Caco-2 (cell line): ENCODE measurements at regions not wholly inside any gene's neighbourhood (a gene's known extent, or its start where the extent isn't known, plus 50 kb on each side); places are given as distances from the start of the nearest gene placed in this dataset.
A peak's percentile ranks its signal among the peaks of the same experiment; 100 is the strongest.

Experiments used
- BruUV-seq: library from RNA; stranded (reverse); fragments of 400-500 nt; replicated peaks from 2 replicates; lab custom pipeline; 2021; lab: Mats Ljungman, UMichigan
- CTCF ChIA-PET: fragments of 300-600 bp; sonication (Branson Sonifier 250); formaldehyde crosslinking; loops from one replicate; lab custom pipeline; 2022; ENCODE audit warnings: antibody characterized with exemption; lab: Charles Lee
- POLR2A ChIA-PET: fragments of 300-600 bp; sonication (Branson Sonifier 250); formaldehyde crosslinking; loops from one replicate; lab custom pipeline; 2022; ENCODE audit warnings: antibody characterized with exemption; lab: Charles Lee
- DNase-seq, 2 experiments: peaks; one replicate each; pipeline versions ENCODE4 v3.0.0 to v3.0.0-alpha.2; 2020 to 2022
- H3K27me3 ChIP-seq: replicated peaks from 2 replicates; pipeline ENCODE4 v1.6.0; 2011; ENCODE audit warnings: low read length; ENCODE audit not compliant: control insufficient read depth, insufficient read depth
- H3K36me3 ChIP-seq: 2 replicates; pipeline ENCODE4 v1.5.1; 2011; ENCODE audit warnings: low read length; ENCODE audit not compliant: control insufficient read depth, insufficient read depth
- H3K4me1 ChIP-seq: fragments of 250-450 bp; sonication (Bioruptor Pico); 2 replicates; pipeline ENCODE4 v1.5.1; 2020; ENCODE audit warnings: mild to moderate bottlenecking
- H3K4me3 ChIP-seq: 2 replicates; pipeline ENCODE4 v1.5.1; 2011; ENCODE audit warnings: low read depth, mild to moderate bottlenecking, control low read depth, low read length
- H3K9me3 ChIP-seq: fragments of 250-450 bp; sonication (Bioruptor Pico); 2 replicates; pipeline ENCODE4 v1.5.1; 2020; ENCODE audit warnings: mild to moderate bottlenecking, moderate library complexity
- H3K27ac Mint-ChIP-seq: one replicate; pipeline ENCODE4 v1.8.0; 2022; ENCODE audit warnings: mixed read lengths; ENCODE audit not compliant: unreplicated experiment
- H3K27me3 Mint-ChIP-seq: one replicate; pipeline ENCODE4 v1.8.0; 2022; ENCODE audit warnings: mixed read lengths; ENCODE audit not compliant: insufficient read depth, unreplicated experiment
- H3K36me3 Mint-ChIP-seq: one replicate; pipeline ENCODE4 v1.8.0; 2022; ENCODE audit warnings: mild to moderate bottlenecking, mixed read lengths; ENCODE audit not compliant: insufficient read depth, unreplicated experiment
- H3K4me1 Mint-ChIP-seq: one replicate; pipeline ENCODE4 v1.8.0; 2022; ENCODE audit warnings: low read depth, mixed read lengths; ENCODE audit not compliant: unreplicated experiment
- H3K4me3 Mint-ChIP-seq: one replicate; pipeline ENCODE4 v1.8.0; 2022; ENCODE audit warnings: mild to moderate bottlenecking, moderate library complexity, mixed read lengths; ENCODE audit not compliant: unreplicated experiment
- H3K9me3 Mint-ChIP-seq: one replicate; pipeline ENCODE4 v1.8.0; 2022; ENCODE audit warnings: mixed read lengths; ENCODE audit not compliant: unreplicated experiment
- CTCF ChIP-seq, 2 experiments: fragments of 200-600 bp in 1 of 2; IDR thresholded peaks; 1 replicate in 1 of 2; 2 replicates in 1 of 2; pipeline versions ENCODE4 v1.5.1 to v1.8.0; 2011 to 2022; ENCODE audit warnings: antibody characterized with exemption in 1 of 2, control low read depth in 1 of 2, inconsistent platforms in 1 of 2, low read depth in 1 of 2, low read length in 1 of 2, mild to moderate bottlenecking in 1 of 2, moderate library complexity in 1 of 2; ENCODE audit not compliant: insufficient read depth in 1 of 2, severe bottlenecking in 1 of 2, unreplicated experiment in 1 of 2
- intact Hi-C: fragments of 100-400 bp; cut with micrococcal nuclease; formaldehyde crosslinking; loops from one replicate; pipeline ENCODE4 v1.10.0; 2022; ENCODE audit not compliant: unreplicated experiment

- Mint-ChIP-seq H3K9me3 (no peaks in the 10 kb centered on the region), H3K4me3 (no peak overlapping the region), H3K27me3 (no peaks in the 10 kb centered on the region), H3K4me1 (peaks cover 9% of the 10 kb centered on the region), H3K27ac (no peak overlapping the region), H3K36me3 (no peaks in the 10 kb centered on the region)
- intact Hi-C loops: loop anchor here (10.0 kb wide), 1 partner anchor 48 kb away; no protein-coding TSS in a partner anchor
- Histone ChIP-seq H3K4me1 (peaks cover 5% of the 10 kb centered on the region; the same call in 1 of the 2 replicates), H3K9me3 (no peaks in the 10 kb centered on the region), H3K4me3 (no peak overlapping the region), H3K27me3 (no peaks in the 10 kb centered on the region), H3K36me3 (no peaks in the 10 kb centered on the region)
- no peak for TF ChIP-seq CTCF (IDR thresholded peaks at IDR 0.05; ENCODE audit: insufficient read depth in 1 of 2, low read depth in 1 of 2, low read length in 1 of 2, severe bottlenecking in 1 of 2, unreplicated experiment in 1 of 2)
- ChIA-PET POLR2A (interaction anchor here (0.6 to 1.2 kb wide), 3 partner anchors 20 to 823 kb away, joined by 3 to 6 read pairs (median 4); partner anchors contain the start of gene NAMPT), CTCF (no interaction called here)
- BruUV-seq: no TSS peak
- peak in 1 of 2 experiments; percentile 17 for DNase-seq
Observed at GRCh38 chr7:106196460-106197021, 84.4 kb upstream of the SYPL1 start.

GRCh38 chr7:106193661-106194060 lies 81.5 kb upstream of the SYPL1 start:
- ChIA-PET POLR2A (no interaction called here), CTCF (no interaction called here)
- no peaks in the 10 kb centered on the region for H3K36me3 ChIP-seq
- Mint-ChIP-seq H3K27ac (no peak overlapping the region), H3K27me3 (no peaks in the 10 kb centered on the region), H3K4me3 (no peak overlapping the region), H3K9me3 (no peaks in the 10 kb centered on the region), H3K4me1 (peaks cover 7% of the 10 kb centered on the region), H3K36me3 (no peaks in the 10 kb centered on the region)
- H3K9me3 ChIP-seq: no peaks in the 10 kb centered on the region; the same call in 1 of the 2 replicates
- no peaks in the 10 kb centered on the region for H3K4me1 ChIP-seq
- intact Hi-C loops: loop anchor here (10.0 kb wide), 1 partner anchor 51 kb away; no protein-coding TSS in a partner anchor
- no peak overlapping the region for H3K4me3 ChIP-seq
- no peaks in the 10 kb centered on the region for H3K27me3 ChIP-seq
- TF ChIP-seq CTCF (IDR thresholded peaks at IDR 0.05; ENCODE audit: insufficient read depth in 1 of 2, low read depth in 1 of 2, low read length in 1 of 2, severe bottlenecking in 1 of 2, unreplicated experiment in 1 of 2): no peak
- no peak for DNase-seq
- BruUV-seq: no TSS peak

- DNase-seq: no peak
- POLR2A ChIA-PET: no interaction called here
- Histone ChIP-seq H3K9me3 (no peaks in the 10 kb centered on the region; the same call in 1 of the 2 replicates), H3K27me3 (no peaks in the 10 kb centered on the region), H3K36me3 (no peaks in the 10 kb centered on the region), H3K4me3 (no peak overlapping the region), H3K4me1 (no peaks in the 10 kb centered on the region)
- CTCF ChIA-PET: no interaction called here
- intact Hi-C loops: loop anchor here (10.0 kb wide), 1 partner anchor 54 kb away; no protein-coding TSS in a partner anchor
- no peak overlapping the region for H3K27ac Mint-ChIP-seq
- peaks cover 3% of the 10 kb centered on the region for H3K27me3 Mint-ChIP-seq
- H3K4me3 Mint-ChIP-seq: no peak overlapping the region
- no peak for TF ChIP-seq CTCF (IDR thresholded peaks at IDR 0.05; ENCODE audit: insufficient read depth in 1 of 2, low read depth in 1 of 2, low read length in 1 of 2, severe bottlenecking in 1 of 2, unreplicated experiment in 1 of 2)
- H3K36me3 Mint-ChIP-seq: no peaks in the 10 kb centered on the region
- no TSS peak for BruUV-seq
- H3K9me3 Mint-ChIP-seq: peaks cover 7% of the 10 kb centered on the region
- peaks cover 6% of the 10 kb centered on the region for H3K4me1 Mint-ChIP-seq
Observed at GRCh38 chr7:106190589-106191330, 78.6 kb upstream of the SYPL1 start.
